Spleen (tissue), 11 donors: ENCODE measurements at regions not wholly inside any gene's neighbourhood (a gene's known extent, or its start where the extent isn't known, plus 50 kb on each side); places are given as distances from the start of the nearest gene placed in this dataset.

Experiments used
- DNase-seq: peaks from one replicate; pipeline ENCODE4 v3.0.0-alpha.2; 2020
- H3K27ac ChIP-seq, 8 donors: fragments of 200-600 bp; sonication (generic) in 7 of 8; 1 replicate in 4 of 8; 2 replicates in 4 of 8; pipeline versions ENCODE4 v1.5.0 to v1.8.0; 2016 to 2021; ENCODE audit warnings: inconsistent platforms in 4 of 8, mild to moderate bottlenecking in 4 of 8, moderate library complexity in 1 of 8
- H3K27me3 ChIP-seq, 7 donors: fragments of 200-600 bp; sonication (generic) in 6 of 7; replicated peaks in 1 of 7; 1 replicate in 4 of 7; 2 replicates in 3 of 7; pipeline versions ENCODE4 v1.5.0 to v1.8.0; 2016 to 2021; ENCODE audit warnings: inconsistent platforms in 3 of 7, mild to moderate bottlenecking in 1 of 7
- H3K36me3 ChIP-seq, 6 donors: fragments of 200-600 bp; sonication (generic) in 5 of 6; 1 replicate in 4 of 6; 2 replicates in 2 of 6; pipeline versions ENCODE4 v1.5.0 to v1.8.0; 2016 to 2021; ENCODE audit warnings: inconsistent platforms in 2 of 6
- H3K4me1 ChIP-seq, 6 donors: fragments of 200-600 bp; sonication (generic) in 5 of 6; 1 replicate in 3 of 6; 2 replicates in 3 of 6; pipeline versions ENCODE4 v1.5.0 to v1.8.0; 2016 to 2021; ENCODE audit warnings: inconsistent platforms in 3 of 6
- H3K4me3 ChIP-seq, 8 donors: fragments of 200-600 bp; sonication (generic) in 7 of 8; 1 replicate in 4 of 8; 2 replicates in 4 of 8; pipeline versions ENCODE4 v1.5.0 to v1.8.0; 2016 to 2021; ENCODE audit warnings: inconsistent platforms in 4 of 8, mild to moderate bottlenecking in 4 of 8, moderate library complexity in 2 of 8
- H3K9me3 ChIP-seq, 8 donors: fragments of 200-600 bp; sonication (generic) in 7 of 8; 1 replicate in 4 of 8; 2 replicates in 4 of 8; pipeline versions ENCODE4 v1.5.0 to v1.8.0; 2016 to 2021; ENCODE audit warnings: inconsistent platforms in 4 of 8
- POLR2A ChIP-seq, 3 donors: fragments of 450-650 bp; IDR thresholded peaks; one replicate each; pipeline ENCODE4 v1.5.1; 2017; ENCODE audit warnings: antibody characterized with exemption in 3 of 3, mild to moderate bottlenecking in 1 of 3
- POLR2AphosphoS5 ChIP-seq, 3 donors: sonication (generic); formaldehyde crosslinking; IDR thresholded peaks; one replicate each; pipeline ENCODE4 v1.5.1; 2017; ENCODE audit warnings: antibody characterized with exemption in 3 of 3
- WGBS, 5 donors: extraction: QIAGEN DNeasy Blood & Tissue Kit in 3 of 5; methylation state at CpG; one replicate each; pipeline versions ENCODE4 v1.1.5 to v1.1.7; 2013 to 2018; 5-methylcytosine and 5-hydroxymethylcytosine counted together
- intact Hi-C: fragments of 100-400 bp; cut with DNase I; formaldehyde crosslinking; loops from one replicate; pipeline ENCODE4 v1.15.0; 2023; ENCODE audit warnings: low total_unique reads
- TF ChIP-seq, protein P1 (sequence below), 11 experiments: fragments of 200-600 bp in 7 of 11; fragments of 450-650 bp in 4 of 11; sonication (generic) in 4 of 11; IDR thresholded peaks in 8 of 11; conservative IDR thresholded peaks in 3 of 11; 1 replicate in 7 of 11; 2 replicates in 4 of 11; pipeline versions ENCODE4 v1.4.0 to v1.8.0; 2016 to 2021; ENCODE audit warnings: antibody characterized with exemption in 11 of 11, inconsistent platforms in 4 of 11, mild to moderate bottlenecking in 1 of 11
- donor health status: healthy with polysubstance abuse.
- donor health status: DM: no; HTN: no; CAD: no; lungs with moderate emphysema.
- donor health status: DM: no; HTN: no; CAD: no.
- donor health status: Bipolar disorder and iron deficiency.
- donor health status: healthy.
- donor health status: DM: no; HTN: no; CAD: no.
- donor health status: DM: yes; HTN: yes; CAD: no.

DNA sequence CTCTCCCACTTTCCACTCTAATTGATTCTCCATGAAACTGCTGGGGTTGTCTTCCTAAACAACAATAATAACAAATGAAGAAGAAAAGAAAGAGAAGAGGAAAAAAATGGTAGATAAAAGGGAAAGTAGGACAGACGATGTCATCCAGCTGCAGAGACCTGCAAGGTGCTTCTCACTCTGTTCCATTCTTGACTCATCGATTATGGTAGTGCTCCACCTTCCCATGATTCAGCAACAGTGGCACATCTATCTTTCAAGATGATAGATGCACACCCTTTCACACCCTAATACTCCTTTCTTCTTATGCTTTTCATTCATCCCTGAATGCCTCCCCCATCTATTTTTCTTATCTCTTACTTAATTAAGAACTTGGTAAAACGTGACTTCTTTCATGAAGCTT, 610.2 kb downstream of the NR4A2 start:
- Histone ChIP-seq H3K36me3 (no peaks in the 10 kb centered on the region), H3K27ac (no peak overlapping the region), H3K4me1 (no peaks in the 10 kb centered on the region), H3K4me3 (no peak overlapping the region), H3K9me3 (no peaks in the 10 kb centered on the region), H3K27me3 (no peaks in the 10 kb centered on the region)
- intact Hi-C loops = no loop called here
- TF ChIP-seq POLR2AphosphoS5 (IDR thresholded peaks at IDR 0.05) (no peak), POLR2A (IDR thresholded peaks at IDR 0.05) (no peak)
- TF ChIP-seq, protein P1, sequence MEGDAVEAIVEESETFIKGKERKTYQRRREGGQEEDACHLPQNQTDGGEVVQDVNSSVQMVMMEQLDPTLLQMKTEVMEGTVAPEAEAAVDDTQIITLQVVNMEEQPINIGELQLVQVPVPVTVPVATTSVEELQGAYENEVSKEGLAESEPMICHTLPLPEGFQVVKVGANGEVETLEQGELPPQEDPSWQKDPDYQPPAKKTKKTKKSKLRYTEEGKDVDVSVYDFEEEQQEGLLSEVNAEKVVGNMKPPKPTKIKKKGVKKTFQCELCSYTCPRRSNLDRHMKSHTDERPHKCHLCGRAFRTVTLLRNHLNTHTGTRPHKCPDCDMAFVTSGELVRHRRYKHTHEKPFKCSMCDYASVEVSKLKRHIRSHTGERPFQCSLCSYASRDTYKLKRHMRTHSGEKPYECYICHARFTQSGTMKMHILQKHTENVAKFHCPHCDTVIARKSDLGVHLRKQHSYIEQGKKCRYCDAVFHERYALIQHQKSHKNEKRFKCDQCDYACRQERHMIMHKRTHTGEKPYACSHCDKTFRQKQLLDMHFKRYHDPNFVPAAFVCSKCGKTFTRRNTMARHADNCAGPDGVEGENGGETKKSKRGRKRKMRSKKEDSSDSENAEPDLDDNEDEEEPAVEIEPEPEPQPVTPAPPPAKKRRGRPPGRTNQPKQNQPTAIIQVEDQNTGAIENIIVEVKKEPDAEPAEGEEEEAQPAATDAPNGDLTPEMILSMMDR (IDR thresholded peaks at IDR 0.05 in 8 of 11, conservative IDR thresholded peaks at IDR 0.05 in 3 of 11) = no peak
- no peak for DNase-seq
- 73 to 79% (median 74%) methylated on average over 3 of the region's 3 CpGs for WGBS, 5 donors

DNA sequence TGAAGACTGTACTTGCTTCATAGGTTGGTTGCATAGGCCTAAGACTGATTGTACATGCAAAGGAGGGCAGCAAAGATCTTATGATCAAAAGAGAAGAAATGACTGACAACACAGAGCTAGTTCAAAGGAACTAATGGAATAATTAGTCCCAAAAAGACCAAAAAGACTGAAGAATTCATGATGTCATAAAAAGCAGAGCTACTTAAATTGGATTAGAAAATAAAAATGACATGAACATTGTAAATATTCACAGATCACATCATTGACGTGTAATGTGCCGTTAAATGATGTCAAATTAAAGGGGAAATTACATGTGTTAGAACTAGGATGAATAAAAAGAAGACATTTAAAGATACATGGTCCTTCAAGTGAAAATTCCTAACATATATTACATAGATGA, 616.8 kb downstream of the NR4A2 start:
- Histone ChIP-seq H3K36me3 (no peaks in the 10 kb centered on the region), H3K27me3 (no peaks in the 10 kb centered on the region), H3K27ac (no peak overlapping the region), H3K9me3 (no peaks in the 10 kb centered on the region), H3K4me3 (no peak overlapping the region), H3K4me1 (no peaks in the 10 kb centered on the region)
- intact Hi-C loops = no loop called here
- WGBS, 5 donors = 80 to 87% (median 83%) methylated on average over 2 of the region's 2 CpGs
- DNase-seq = no peak
- TF ChIP-seq, protein P1 (IDR thresholded peaks at IDR 0.05 in 8 of 11, conservative IDR thresholded peaks at IDR 0.05 in 3 of 11) = no peak
- TF ChIP-seq POLR2AphosphoS5 (IDR thresholded peaks at IDR 0.05) (no peak), POLR2A (IDR thresholded peaks at IDR 0.05) (no peak)

DNA sequence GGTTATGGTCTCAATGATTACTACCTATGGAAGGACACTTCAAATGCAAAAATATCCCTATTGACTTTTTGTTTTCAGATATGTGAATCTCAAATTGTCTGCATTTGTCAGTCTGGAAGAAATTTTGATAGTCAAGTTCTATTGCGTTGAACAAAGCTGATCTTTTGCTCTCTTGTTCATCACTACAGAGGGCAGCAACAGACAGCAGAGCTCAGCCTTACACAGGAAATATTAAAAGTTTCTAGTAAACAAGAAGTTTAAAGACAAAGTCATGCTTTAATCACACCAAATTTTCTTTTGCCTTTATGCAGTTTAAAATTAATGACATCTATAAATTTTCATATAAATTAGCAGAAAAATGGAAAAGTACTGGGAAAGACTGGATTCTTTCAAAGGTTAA, 617.5 kb downstream of the NR4A2 start:
- no peak for DNase-seq
- Histone ChIP-seq H3K27me3 (no peaks in the 10 kb centered on the region), H3K36me3 (no peaks in the 10 kb centered on the region), H3K4me3 (no peak overlapping the region), H3K9me3 (no peaks in the 10 kb centered on the region), H3K4me1 (no peaks in the 10 kb centered on the region), H3K27ac (no peak overlapping the region)
- WGBS, 5 donors = 68 to 81% (median 72%) methylated on average over 1 of the region's 1 CpG
- intact Hi-C loops = no loop called here
- TF ChIP-seq, protein P1 (IDR thresholded peaks at IDR 0.05 in 8 of 11, conservative IDR thresholded peaks at IDR 0.05 in 3 of 11) = no peak
- no peak for TF ChIP-seq POLR2A (IDR thresholded peaks at IDR 0.05)
- TF ChIP-seq POLR2AphosphoS5 (IDR thresholded peaks at IDR 0.05) = no peak

DNA sequence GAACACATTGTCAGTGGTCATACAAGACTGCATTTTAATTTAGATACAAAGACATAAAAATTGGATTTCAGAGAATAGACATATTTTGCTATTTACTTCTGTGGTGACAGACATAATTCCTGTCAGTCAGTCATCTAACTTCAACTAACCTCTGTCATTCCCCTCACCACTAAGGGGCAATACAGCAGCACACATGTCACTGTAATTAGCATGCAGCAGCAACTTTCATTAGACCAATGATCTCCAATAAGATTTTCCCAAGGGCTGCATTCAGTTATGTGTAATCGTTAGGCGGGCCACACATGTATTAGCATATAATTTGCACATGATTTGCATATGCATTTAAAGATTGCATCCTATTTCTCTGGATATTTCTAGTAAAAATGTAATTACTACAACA, 624.5 kb downstream of the NR4A2 start:
- TF ChIP-seq, protein P1 (IDR thresholded peaks at IDR 0.05 in 8 of 11, conservative IDR thresholded peaks at IDR 0.05 in 3 of 11) = no peak
- TF ChIP-seq POLR2AphosphoS5 (IDR thresholded peaks at IDR 0.05) (no peak), POLR2A (IDR thresholded peaks at IDR 0.05) (no peak)
- no peaks in the 10 kb centered on the region for H3K9me3 ChIP-seq
- intact Hi-C loops = no loop called here
- no peaks in the 10 kb centered on the region for H3K4me1 ChIP-seq
- DNase-seq = no peak
- no peaks in the 10 kb centered on the region for H3K36me3 ChIP-seq
- no peak overlapping the region for H3K4me3 ChIP-seq
- 75 to 94% (median 82%) methylated on average over 2 of the region's 2 CpGs for WGBS, 5 donors
- H3K27me3 ChIP-seq = no peaks in the 10 kb centered on the region
- no peak overlapping the region for H3K27ac ChIP-seq
